Myocyte (in vitro differentiated cells): ENCODE measurements at regions not wholly inside any gene's neighbourhood (a gene's known extent, or its start where the extent isn't known, plus 50 kb on each side); places are given as distances from the start of the nearest gene placed in this dataset.

Experiments used
- DNase-seq: peaks from one replicate; pipeline ENCODE4 v3.0.0-alpha.2; 2012; ENCODE audit warnings: low read depth

GRCh38 chr13:58744686-58745085 is 1113.1 kb downstream of the PCDH17 start:
- DNase-seq = no peak

DNA sequence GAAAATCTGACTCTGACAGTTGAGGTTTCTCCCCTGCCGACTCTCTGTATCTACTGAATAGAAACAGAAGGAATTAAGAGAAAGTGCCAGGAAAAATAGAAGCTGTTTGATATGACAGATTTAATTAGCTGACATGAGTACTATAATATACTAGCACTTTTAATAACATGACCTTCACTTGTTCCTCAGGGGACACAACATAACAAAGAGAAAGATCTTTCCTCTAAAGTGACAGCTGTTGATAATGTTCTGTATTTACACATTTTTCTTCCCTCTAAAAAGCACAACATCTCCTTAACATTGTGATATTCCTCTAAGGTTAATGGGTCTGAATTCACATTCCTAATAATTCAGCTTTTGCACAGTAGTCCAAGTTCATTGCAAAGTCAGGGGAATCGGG is 1136.0 kb downstream of the PCDH17 start:
- DNase-seq = no peak

DNA sequence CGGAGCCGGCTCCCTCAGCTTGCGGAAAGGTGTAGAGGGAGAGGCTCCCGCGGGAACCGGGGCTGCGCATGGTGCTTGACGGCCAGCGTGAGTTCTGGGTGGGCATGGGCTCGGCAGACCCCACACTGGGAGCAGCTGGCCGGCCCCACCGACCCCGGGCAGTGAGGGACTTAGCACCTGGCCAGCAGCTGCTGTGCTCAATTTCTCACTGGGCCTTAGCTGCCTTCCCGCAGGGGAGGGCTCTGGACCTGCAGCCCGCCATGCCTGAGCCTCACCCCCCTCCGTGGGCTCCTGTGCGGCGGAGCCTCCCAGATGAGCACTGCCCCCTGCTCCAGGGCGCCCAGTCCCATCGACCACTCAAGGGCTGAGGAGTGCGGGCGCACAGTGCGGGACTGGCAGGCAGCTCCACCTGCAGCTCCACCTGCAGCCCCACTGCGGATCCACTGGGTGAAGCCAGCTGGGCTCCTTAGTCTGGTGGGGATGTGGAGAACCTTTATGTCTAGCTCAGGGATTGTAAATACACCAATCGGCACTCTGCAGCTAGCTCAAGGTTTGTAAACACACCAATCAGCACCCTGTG is 1141.8 kb downstream of the PCDH17 start:
- DNase-seq = no peak

DNA sequence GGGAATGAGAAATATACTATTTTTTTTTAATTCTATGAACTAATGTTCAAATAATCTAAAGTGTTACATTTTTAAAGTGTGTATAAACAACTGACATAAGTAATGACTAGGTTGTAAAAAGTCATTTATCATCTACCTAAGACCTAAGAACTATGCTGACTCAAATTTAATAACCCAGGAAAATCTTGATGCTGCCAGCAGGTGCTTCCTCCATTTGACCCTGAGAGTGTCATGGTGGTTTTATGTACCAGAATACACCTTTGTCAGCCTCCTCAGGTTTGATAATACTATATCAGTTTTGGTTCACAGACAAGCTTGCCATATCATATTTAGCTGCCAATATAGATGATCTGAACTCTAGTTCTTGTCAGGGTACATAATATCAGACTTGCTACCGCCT is 1151.2 kb downstream of the PCDH17 start:
- no peak for DNase-seq

DNA sequence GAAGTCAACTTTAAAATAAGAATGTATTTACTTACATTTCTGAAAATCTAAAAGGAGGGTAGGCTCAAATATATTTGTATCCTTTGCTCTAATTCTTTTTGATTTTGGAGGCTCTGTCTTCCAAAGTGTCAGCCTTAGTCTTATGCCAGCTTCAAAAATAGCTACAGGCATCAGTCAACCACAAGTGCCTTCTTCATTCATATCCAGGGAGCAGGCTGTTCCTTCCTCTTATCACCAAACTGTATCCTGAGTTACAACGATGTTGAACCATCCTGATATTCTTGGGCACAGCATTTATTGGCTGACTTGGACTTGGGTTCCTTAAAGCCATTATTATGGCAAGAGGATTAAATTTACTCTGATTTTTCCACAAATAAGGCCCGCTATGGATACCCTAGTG is 1161.3 kb downstream of the PCDH17 start:
- DNase-seq = no peak

DNA sequence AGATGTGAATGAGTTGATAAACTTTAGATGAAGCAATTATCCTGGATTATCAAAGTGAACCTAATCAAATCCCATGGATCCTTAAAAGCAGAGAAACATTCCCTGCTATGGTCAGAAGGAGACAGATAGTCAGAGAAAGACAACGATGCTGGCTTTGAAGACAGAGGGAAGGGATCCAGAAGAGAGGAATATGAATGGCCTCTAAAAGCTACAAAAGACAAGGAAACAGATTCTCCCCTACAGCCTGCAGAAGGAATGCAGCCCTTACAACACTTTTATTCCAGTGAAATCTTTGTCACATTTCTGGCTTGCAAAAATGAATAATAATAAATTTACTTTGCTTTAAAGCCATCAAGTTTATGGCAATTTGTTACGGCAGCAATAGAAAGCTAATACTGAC is 1164.2 kb downstream of the PCDH17 start:
- no peak for DNase-seq

- DNase-seq = no peak
These were observed 1173.3 kb downstream of the PCDH17 start for GRCh38 chr13:58804832-58805231.

DNA sequence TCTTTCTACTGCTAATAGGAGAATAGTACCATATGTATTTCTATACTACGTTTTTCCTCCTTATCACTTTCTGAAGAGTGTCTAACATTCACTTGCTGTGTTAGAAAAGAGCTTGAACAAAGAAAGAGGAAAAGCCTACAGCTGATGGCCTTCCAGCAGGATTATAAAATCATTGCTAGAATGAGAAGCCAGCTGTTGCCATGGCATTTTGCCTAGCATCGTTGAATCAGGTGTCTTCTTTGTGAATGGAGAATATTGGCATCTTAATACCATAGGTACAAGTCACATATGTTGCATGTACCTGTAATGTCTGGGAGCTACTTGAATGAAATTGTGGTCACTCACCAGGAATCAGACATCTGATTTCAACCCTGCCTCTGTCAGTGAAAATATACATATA is 1174.9 kb downstream of the PCDH17 start:
- DNase-seq = no peak

GRCh38 chr13:58823701-58824100 is 1192.2 kb downstream of the PCDH17 start:
- DNase-seq = no peak

GRCh38 chr13:58827904-58828303 is 1196.4 kb downstream of the PCDH17 start:
- DNase-seq = no peak

GRCh38 chr13:58830841-58831240 is 1199.3 kb downstream of the PCDH17 start:
- DNase-seq = no peak

- no peak for DNase-seq
These were observed 1207.1 kb downstream of the PCDH17 start for GRCh38 chr13:58838615-58839014.

- DNase-seq = no peak
These were observed 1211.5 kb downstream of the PCDH17 start for GRCh38 chr13:58843071-58843470.

- DNase-seq = no peak
These were observed 1212.0 kb downstream of the PCDH17 start for GRCh38 chr13:58843567-58843966.

GRCh38 chr13:58850161-58850560 is 1218.6 kb downstream of the PCDH17 start:
- no peak for DNase-seq

DNA sequence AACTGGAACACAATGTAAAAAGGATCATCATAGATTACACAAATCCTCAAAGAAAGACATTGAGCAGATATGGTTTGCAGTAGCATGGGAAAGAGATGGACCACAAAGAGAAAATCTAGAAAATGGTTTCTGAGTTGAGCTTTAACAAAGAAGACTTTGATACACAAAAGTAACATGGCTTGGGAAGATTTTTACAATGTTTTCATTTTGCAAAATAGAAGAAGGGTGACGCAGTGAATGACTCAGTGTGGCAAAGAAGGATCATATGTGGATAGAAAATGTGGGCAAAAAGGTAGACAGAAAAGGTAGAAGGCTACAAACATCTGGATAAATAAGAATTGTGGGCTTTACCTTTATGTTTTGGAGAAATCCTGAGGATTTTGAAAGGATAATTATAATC is 1220.5 kb downstream of the PCDH17 start:
- DNase-seq = no peak

GRCh38 chr13:58855283-58855682 is 1223.7 kb downstream of the PCDH17 start:
- DNase-seq = no peak

GRCh38 chr13:58858870-58859371 is 1227.4 kb downstream of the PCDH17 start:
- no peak for DNase-seq

GRCh38 chr13:58865286-58865685 is 1233.7 kb downstream of the PCDH17 start:
- no peak for DNase-seq

DNA sequence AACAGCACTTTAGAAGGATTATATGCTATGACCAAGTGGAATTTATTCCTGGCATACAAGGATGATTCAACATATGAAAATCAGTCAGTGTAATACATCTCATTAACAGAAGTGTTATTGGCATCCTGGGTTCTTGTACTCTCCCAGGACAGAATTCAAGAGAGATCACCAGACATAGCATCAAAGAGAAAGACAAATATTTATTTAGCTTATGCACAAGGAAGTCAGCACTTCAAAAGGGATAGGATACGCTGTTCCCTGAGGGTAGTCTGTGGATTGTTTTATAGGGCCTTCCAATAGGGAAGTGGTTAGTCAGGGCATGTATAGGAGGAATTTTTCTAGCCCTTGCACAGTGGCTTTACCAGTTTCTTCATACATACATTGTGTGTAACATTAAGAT is 1238.0 kb downstream of the PCDH17 start:
- DNase-seq = no peak

GRCh38 chr13:58876473-58876872 is 1244.9 kb downstream of the PCDH17 start:
- no peak for DNase-seq

DNA sequence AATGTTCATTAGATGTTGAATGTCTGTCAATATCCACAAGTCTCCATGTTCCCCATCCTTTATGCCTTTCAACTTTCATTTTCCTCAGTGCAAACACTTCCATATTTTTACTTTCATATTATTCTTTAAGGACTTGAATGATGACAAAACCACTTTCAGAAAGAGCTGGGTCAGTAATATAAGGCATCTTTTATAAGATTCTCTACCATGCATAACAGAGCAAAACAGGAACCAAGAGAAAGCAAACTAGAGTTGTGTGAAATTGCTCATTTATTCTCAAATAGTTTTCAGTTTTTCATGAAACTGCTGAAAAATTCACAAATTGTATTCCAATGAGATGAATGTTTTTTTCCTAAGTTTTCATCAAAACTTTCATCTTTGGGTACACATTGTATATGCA is 1247.6 kb downstream of the PCDH17 start:
- no peak for DNase-seq

DNA sequence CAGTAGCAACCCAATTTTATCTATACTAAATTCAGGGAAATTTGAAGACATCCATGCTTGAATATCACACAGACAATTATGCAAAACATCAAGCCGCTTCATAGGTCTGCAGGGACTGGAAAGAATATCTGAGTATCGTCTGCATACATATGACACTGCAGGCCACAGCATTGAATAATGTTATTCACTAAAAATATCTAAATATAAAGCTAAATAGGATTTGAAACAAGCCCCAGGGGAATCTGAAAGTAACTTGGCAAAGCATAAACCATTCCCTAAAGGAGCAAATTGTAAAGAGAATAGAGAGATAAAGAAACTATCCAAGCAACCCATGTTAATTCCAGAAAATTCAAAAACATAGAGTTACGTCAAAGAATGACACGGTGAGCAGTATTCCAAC is 1251.0 kb downstream of the PCDH17 start:
- DNase-seq = no peak

DNA sequence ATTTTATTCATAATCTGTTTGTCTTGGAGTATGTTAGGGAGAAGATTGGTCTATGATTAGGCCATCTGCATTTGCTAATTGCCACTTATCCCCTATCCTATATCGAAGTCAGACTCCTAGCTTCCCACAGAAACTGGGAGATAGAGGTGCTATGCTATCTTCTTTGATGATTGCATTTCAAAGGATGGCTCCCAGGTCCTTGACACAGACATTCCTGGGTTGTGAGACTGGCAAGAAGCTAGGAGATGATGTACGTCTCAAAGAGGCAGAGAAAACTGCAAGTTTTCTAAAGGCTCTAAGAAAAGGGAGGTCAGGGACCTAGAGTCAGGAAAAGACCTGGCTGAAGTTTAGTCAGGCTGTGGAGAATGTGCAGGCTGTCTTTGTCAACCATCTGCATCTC is 1251.9 kb downstream of the PCDH17 start:
- DNase-seq = no peak
